ENCODE measurements at regions not wholly inside any gene's neighbourhood (a gene's known extent, or its start where the extent isn't known, plus 50 kb on each side); places are given as distances from the start of the nearest gene placed in this dataset.

GRCh38 chr20:52542131-52542530 is 350.6 kb upstream of the ZFP64 start:
- no peak overlapping the region for H2AFZ ChIP-seq (ENCODE audit: low read length)
- no peaks in the 10 kb centered on the region for H3K79me2 ChIP-seq (ENCODE audit: insufficient read depth, low read length)
- no peaks in the 10 kb centered on the region for H3K36me3 ChIP-seq (ENCODE audit: insufficient read depth, low read length)
- no peak overlapping the region for H3K4me3 ChIP-seq (ENCODE audit: insufficient read depth, low read length)
- no peaks in the 10 kb centered on the region for H3K9me3 ChIP-seq (ENCODE audit: low read depth, low read length)
- no peak overlapping the region for H3K27ac ChIP-seq (ENCODE audit: low read depth, low read length)
- H3K27me3 ChIP-seq (ENCODE audit: insufficient read depth, low read length), result no peaks in the 10 kb centered on the region
- H3K4me1 ChIP-seq (ENCODE audit: insufficient read depth, low read length), result no peaks in the 10 kb centered on the region
- no peak for DNase-seq (ENCODE audit: insufficient read length, low spot score, missing footprints)
- no peak for TF ChIP-seq CTCF (IDR thresholded peaks at IDR 0.05; ENCODE audit: extremely low read depth, low read depth, low read length)
- H3K4me2 ChIP-seq (ENCODE audit: insufficient read depth, low read length), result no peak overlapping the region
- H4K20me1 ChIP-seq (ENCODE audit: insufficient read depth, low read length), result no peaks in the 10 kb centered on the region

- Histone ChIP-seq H3K4me3 (ENCODE audit: insufficient read depth, low read length) (no peak overlapping the region), H3K4me1 (ENCODE audit: insufficient read depth, low read length) (no peaks in the 10 kb centered on the region), H3K79me2 (ENCODE audit: insufficient read depth, low read length) (no peaks in the 10 kb centered on the region), H3K36me3 (ENCODE audit: insufficient read depth, low read length) (no peaks in the 10 kb centered on the region), H3K27me3 (ENCODE audit: insufficient read depth, low read length) (no peaks in the 10 kb centered on the region), H3K27ac (ENCODE audit: low read depth, low read length) (no peak overlapping the region), H3K4me2 (ENCODE audit: insufficient read depth, low read length) (no peak overlapping the region), H3K9me3 (ENCODE audit: low read depth, low read length) (no peaks in the 10 kb centered on the region), H4K20me1 (ENCODE audit: insufficient read depth, low read length) (no peaks in the 10 kb centered on the region), H2AFZ (ENCODE audit: low read length) (no peak overlapping the region)
- no peak for DNase-seq (ENCODE audit: insufficient read length, low spot score, missing footprints)
- TF ChIP-seq CTCF (IDR thresholded peaks at IDR 0.05; ENCODE audit: extremely low read depth, low read depth, low read length), result no peak
These were observed 348.9 kb upstream of the ZFP64 start for GRCh38 chr20:52540509-52540908.

- Histone ChIP-seq H3K79me2 (ENCODE audit: insufficient read depth, low read length) (no peaks in the 10 kb centered on the region), H2AFZ (ENCODE audit: low read length) (no peak overlapping the region), H3K27me3 (ENCODE audit: insufficient read depth, low read length) (no peaks in the 10 kb centered on the region), H3K36me3 (ENCODE audit: insufficient read depth, low read length) (no peaks in the 10 kb centered on the region), H3K9me3 (ENCODE audit: low read depth, low read length) (no peaks in the 10 kb centered on the region), H3K27ac (ENCODE audit: low read depth, low read length) (no peak overlapping the region), H4K20me1 (ENCODE audit: insufficient read depth, low read length) (no peaks in the 10 kb centered on the region), H3K4me2 (ENCODE audit: insufficient read depth, low read length) (no peak overlapping the region), H3K4me3 (ENCODE audit: insufficient read depth, low read length) (no peak overlapping the region), H3K4me1 (ENCODE audit: insufficient read depth, low read length) (no peaks in the 10 kb centered on the region)
- no peak for DNase-seq (ENCODE audit: insufficient read length, low spot score, missing footprints)
- TF ChIP-seq CTCF (IDR thresholded peaks at IDR 0.05; ENCODE audit: extremely low read depth, low read depth, low read length), result no peak
These were observed 348.3 kb upstream of the ZFP64 start for GRCh38 chr20:52539891-52540290.

GRCh38 chr20:52536841-52537400 is 345.3 kb upstream of the ZFP64 start:
- Histone ChIP-seq H4K20me1 (ENCODE audit: insufficient read depth, low read length) (no peaks in the 10 kb centered on the region), H3K4me2 (ENCODE audit: insufficient read depth, low read length) (no peak overlapping the region), H3K79me2 (ENCODE audit: insufficient read depth, low read length) (no peaks in the 10 kb centered on the region), H3K4me1 (ENCODE audit: insufficient read depth, low read length) (no peaks in the 10 kb centered on the region), H3K27me3 (ENCODE audit: insufficient read depth, low read length) (no peaks in the 10 kb centered on the region), H3K9me3 (ENCODE audit: low read depth, low read length) (no peaks in the 10 kb centered on the region), H3K4me3 (ENCODE audit: insufficient read depth, low read length) (no peak overlapping the region), H3K36me3 (ENCODE audit: insufficient read depth, low read length) (no peaks in the 10 kb centered on the region), H2AFZ (ENCODE audit: low read length) (no peak overlapping the region), H3K27ac (ENCODE audit: low read depth, low read length) (no peak overlapping the region)
- TF ChIP-seq CTCF (IDR thresholded peaks at IDR 0.05; ENCODE audit: extremely low read depth, low read depth, low read length), result no peak
- no peak for DNase-seq (ENCODE audit: insufficient read length, low spot score, missing footprints)

Measured in osteoblast (primary cell).